ENCODE measurements at regions not wholly inside any gene's neighbourhood (a gene's known extent, or its start where the extent isn't known, plus 50 kb on each side); places are given as distances from the start of the nearest gene placed in this dataset.

- H3K9me3 ChIP-seq = no peaks in the 10 kb centered on the region
- no peak overlapping the region for H3K4me3 ChIP-seq
- no peak overlapping the region for H3K27ac ChIP-seq
- no peaks in the 10 kb centered on the region for H3K36me3 ChIP-seq
- DNase-seq (ENCODE audit: low spot score) = no peak
- TF ChIP-seq CTCF (IDR thresholded peaks at IDR 0.05) = no peak
- no peaks in the 10 kb centered on the region for H3K27me3 ChIP-seq (replicated peaks; ENCODE audit: insufficient read depth)
- no peak for ATAC-seq (ENCODE audit: insufficient number of reproducible peaks, low FRiP score, low read depth)
- no peaks in the 10 kb centered on the region for H3K4me1 ChIP-seq (ENCODE audit: control insufficient read depth in 1 of 2, low read depth in 2 of 2)
Measured at GRCh38 chr3:127448671-127449070, 141.9 kb downstream of the TPRA1 start.

- no peak for DNase-seq (ENCODE audit: low spot score)
- Histone ChIP-seq H3K27ac (no peak overlapping the region), H3K4me3 (no peak overlapping the region), H3K4me1 (ENCODE audit: control insufficient read depth in 1 of 2, low read depth in 2 of 2) (no peaks in the 10 kb centered on the region), H3K36me3 (no peaks in the 10 kb centered on the region), H3K9me3 (no peaks in the 10 kb centered on the region), H3K27me3 (replicated peaks; ENCODE audit: insufficient read depth) (no peaks in the 10 kb centered on the region)
- no peak for ATAC-seq (ENCODE audit: insufficient number of reproducible peaks, low FRiP score, low read depth)
- no peak for TF ChIP-seq CTCF (IDR thresholded peaks at IDR 0.05)
Measured at GRCh38 chr3:127448161-127448561, 142.4 kb downstream of the TPRA1 start.

GRCh38 chr3:127446756-127447155 is 143.8 kb downstream of the TPRA1 start:
- ATAC-seq (ENCODE audit: insufficient number of reproducible peaks, low FRiP score, low read depth) (no peak), DNase-seq (ENCODE audit: low spot score) (no peak)
- no peaks in the 10 kb centered on the region for H3K27me3 ChIP-seq (replicated peaks; ENCODE audit: insufficient read depth)
- no peak for TF ChIP-seq CTCF (IDR thresholded peaks at IDR 0.05)
- no peaks in the 10 kb centered on the region for H3K4me1 ChIP-seq (ENCODE audit: control insufficient read depth in 1 of 2, low read depth in 2 of 2)
- no peak overlapping the region for H3K4me3 ChIP-seq
- no peaks in the 10 kb centered on the region for H3K9me3 ChIP-seq
- no peak overlapping the region for H3K27ac ChIP-seq
- H3K36me3 ChIP-seq = no peaks in the 10 kb centered on the region

- no peaks in the 10 kb centered on the region for H3K27me3 ChIP-seq (replicated peaks; ENCODE audit: insufficient read depth)
- DNase-seq (ENCODE audit: low spot score) (no peak), ATAC-seq (ENCODE audit: insufficient number of reproducible peaks, low FRiP score, low read depth) (no peak)
- no peaks in the 10 kb centered on the region for H3K36me3 ChIP-seq
- H3K4me1 ChIP-seq (ENCODE audit: control insufficient read depth in 1 of 2, low read depth in 2 of 2) = no peaks in the 10 kb centered on the region
- H3K27ac ChIP-seq = no peak overlapping the region
- no peak for TF ChIP-seq CTCF (IDR thresholded peaks at IDR 0.05)
- H3K4me3 ChIP-seq = no peak overlapping the region
- H3K9me3 ChIP-seq = no peaks in the 10 kb centered on the region
Measured at GRCh38 chr3:127445581-127446343, 144.8 kb downstream of the TPRA1 start.

- no peaks in the 10 kb centered on the region for H3K36me3 ChIP-seq
- no peaks in the 10 kb centered on the region for H3K27me3 ChIP-seq (replicated peaks; ENCODE audit: insufficient read depth)
- DNase-seq (ENCODE audit: low spot score) (no peak), ATAC-seq (ENCODE audit: insufficient number of reproducible peaks, low FRiP score, low read depth) (no peak)
- H3K4me1 ChIP-seq (ENCODE audit: control insufficient read depth in 1 of 2, low read depth in 2 of 2) = no peaks in the 10 kb centered on the region
- no peaks in the 10 kb centered on the region for H3K9me3 ChIP-seq
- H3K27ac ChIP-seq = no peak overlapping the region
- no peak for TF ChIP-seq CTCF (IDR thresholded peaks at IDR 0.05)
- H3K4me3 ChIP-seq = no peak overlapping the region
Measured at GRCh38 chr3:127444761-127445160, 145.8 kb downstream of the TPRA1 start.

All from thoracic aorta (tissue), 2 donors.